GM19025 (cell line): ENCODE measurements at regions not wholly inside any gene's neighbourhood (a gene's known extent, or its start where the extent isn't known, plus 50 kb on each side); places are given as distances from the start of the nearest gene placed in this dataset.

Experiments
- ATAC-seq: cut with Tn5 transposase; IDR thresholded peaks from one replicate; pipeline ENCODE4 v1.9.1; 2021; ENCODE audit warnings: mild to moderate bottlenecking, low read depth, moderate library complexity; ENCODE audit not compliant: unreplicated experiment

DNA sequence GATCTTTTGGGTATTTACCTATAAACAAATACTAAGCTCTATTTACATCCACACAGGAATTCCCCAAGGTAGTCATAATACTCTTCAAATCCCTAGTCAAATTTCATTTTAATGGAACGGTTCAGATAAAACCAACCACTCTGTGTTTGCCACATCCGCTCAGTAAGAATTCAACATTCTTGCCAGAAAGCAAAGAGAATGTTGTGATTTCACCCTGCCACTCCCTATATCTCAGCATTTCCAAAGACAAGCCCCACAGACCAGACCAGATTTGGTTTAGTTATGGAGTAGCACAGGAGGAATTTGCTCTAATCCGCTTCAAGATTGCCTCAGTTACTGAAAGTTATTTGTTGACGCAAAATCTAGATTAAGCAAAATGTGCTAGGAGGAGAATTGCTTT lies 105.6 kb upstream of the SERP2 start:
- no peak for ATAC-seq

DNA sequence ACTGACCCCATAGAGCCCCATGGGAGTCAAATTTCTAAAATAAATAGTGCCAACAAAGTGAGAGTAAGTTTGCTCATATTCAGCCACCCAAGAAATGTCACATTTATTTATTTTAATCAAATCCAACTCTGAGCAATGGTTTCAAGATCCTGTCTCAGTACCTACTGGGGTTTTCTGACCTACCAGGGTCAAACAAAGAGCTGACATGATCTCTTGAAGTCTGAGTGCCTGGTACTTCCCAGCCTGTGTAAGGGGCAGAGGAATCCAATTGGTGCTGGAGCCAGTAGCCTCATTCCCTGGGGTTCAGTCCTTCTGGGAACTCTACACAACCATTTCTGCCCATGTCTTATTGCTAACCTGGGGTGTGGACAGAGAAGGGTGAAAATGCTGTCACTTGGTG lies 104.6 kb upstream of the SERP2 start:
- no peak for ATAC-seq

DNA sequence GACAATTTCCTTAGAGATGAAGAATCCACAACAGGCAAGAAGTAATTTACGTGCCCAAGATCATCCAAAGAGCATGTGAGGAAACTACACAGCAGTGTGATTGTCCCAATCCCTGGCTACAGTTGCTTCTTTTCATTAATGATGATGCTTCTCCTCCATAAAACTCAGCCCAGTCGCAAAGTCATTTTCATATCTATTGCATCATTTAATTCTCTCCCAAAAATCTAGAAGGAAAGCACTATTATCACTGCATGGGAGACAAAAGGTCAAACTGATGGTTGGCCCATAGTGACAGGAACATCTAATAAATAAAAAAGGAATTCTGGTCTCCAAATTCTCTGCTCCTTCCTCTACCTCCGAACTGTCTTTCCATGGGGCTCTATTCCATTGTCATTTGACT lies 103.5 kb upstream of the SERP2 start:
- no peak for ATAC-seq

DNA sequence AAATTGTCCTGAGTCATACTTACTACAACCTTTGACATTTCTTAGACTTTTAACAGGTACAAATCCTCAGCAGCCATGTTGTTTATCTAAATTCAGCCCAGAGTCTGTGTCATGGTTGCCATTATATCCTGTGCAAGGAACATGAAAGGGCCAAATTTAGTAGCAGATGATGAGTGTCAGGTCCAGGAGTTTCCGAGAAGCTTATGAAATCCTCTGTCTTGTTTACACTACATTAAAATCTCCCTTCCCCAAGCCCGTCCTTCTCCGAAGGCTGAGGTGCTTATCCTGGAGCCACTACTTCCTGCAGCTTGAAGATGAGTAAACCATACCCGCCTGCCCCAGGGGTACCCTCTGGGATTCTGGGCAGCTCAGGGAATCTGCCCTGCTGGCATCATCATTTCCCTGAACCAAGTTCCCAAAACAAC lies 102.6 kb upstream of the SERP2 start:
- no peak for ATAC-seq

DNA sequence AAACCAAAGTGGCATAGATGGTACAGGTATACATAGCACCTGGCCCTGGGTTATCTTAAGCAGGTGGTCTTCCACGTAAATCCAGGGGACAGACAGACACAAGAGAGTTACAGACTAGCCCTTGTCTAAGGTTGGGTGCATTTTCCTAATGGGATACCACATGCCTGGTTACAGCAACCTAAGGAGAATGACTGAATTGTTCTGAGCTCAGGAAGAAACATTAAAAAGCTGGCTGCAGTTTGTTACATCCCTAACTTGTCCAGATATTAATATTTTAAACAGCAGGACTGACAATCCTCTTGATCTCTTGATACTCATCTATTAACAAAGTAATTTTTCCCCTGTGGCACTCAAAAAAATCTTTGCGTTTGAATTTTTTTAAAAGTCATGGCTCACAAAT lies 102.2 kb upstream of the SERP2 start:
- no peak for ATAC-seq

DNA sequence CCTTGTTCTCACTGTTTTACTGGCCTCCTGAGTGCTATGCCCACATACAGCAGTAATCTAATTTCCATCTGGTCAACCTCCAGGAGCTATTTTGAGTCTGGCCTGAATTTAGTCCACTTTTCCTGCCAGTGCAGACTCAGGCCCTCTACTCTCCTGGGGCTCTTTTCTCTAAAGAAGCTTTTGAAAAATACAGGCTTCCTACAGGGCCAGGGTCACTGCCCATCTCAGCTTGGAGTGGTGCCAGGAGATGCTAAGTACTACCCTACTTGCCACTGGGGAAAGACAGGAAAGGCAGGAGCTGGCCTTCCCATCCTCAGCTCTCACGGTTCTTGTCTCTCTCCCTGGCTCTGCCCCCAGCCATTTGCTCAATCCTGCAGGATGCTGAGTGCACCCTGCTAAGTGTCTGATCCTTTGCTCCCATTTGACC lies 101.7 kb upstream of the SERP2 start:
- no peak for ATAC-seq

DNA sequence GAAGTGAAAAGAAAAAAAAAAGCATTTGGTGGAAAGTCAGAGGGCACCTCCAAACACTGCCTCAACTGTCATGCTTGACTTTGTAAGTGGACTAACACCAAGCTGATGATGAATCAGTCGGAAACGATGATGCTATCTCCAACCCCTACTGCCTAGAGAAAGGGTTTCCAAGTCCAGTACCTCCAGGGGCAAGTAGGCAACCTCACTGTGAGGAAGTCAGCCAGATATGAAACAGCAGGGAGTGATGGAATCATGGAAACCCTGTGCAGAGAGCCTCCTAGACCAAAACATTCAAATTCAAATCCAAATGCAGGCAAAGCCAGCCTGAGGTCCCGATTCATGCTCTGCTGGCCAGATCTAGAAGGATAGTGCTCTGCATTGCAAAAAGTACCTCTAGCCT lies 100.9 kb upstream of the SERP2 start:
- no peak for ATAC-seq

DNA sequence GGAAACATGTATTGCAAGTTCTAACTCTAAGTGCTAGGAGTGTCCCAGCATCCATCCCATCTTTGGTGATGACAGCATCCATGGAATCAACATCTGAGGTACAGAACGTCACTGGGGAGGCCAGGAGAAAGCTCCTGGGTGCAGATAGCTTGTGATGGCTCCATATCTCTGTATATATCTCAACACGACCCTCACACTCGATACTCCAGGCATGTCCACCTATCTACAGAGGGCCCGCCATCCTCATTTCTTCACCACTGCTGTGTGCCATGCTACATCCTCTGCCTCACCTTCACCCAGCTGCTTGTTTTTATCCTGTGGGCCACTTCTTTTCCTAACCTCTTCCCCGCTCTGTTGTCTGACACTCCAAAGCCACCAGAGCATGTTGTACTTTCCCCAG lies 100.4 kb upstream of the SERP2 start:
- ATAC-seq = no peak

DNA sequence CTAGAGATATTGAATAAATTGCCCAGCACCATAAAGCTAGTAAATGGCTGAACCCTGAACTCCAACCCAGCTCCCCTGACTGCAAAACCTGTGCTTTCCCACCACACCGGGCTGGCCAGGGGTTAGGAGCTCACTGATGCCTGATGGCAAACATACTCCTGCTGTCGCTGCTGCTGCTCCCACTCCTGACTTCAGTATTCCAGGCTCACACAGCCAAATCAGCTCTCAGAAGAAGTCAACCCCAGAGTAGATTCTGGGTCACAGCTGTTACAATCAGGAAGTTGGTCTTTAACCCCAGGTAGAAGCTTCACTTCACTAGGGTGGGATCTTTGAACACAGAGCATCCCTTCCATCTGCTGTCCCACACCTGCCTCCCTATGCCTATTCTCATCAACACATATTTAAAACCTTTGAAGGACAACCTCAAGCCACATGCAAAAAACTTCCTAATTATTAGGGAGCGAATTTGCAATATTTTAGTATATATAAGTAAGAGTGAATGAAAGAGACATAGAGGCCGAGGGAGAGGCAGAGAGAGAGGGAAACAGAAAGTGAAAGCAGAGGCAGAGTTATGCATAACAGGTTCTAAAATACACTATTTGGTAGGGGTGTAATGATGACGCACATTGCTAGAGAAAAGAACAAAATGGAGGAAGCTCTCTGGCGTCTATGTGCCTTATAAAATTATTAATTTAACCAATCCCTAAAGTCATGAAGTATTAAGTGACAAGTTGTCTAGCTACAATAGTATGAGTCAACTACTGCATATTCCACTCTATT lies 99.4 kb upstream of the SERP2 start:
- no peak for ATAC-seq

DNA sequence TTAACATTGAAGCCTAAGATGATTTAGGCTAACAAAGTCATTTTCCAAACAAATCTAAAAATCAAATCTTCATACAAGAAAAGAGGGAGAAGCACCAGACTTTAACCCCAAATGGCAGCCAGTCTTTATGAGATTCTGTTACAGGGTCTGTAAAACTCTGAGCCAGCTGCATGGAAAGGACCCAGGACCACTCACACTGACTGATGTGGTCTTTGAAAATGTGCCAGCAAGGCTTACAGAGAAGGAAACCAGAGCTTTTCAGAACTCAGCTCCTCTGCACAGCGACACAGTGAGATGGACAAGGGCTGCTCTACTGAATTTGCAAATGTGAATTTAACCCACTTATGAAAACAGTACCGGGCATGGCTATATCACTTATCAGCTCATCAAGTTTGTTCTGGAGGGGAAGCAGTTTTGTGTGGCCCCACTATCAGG lies 98.8 kb upstream of the SERP2 start:
- no peak for ATAC-seq

DNA sequence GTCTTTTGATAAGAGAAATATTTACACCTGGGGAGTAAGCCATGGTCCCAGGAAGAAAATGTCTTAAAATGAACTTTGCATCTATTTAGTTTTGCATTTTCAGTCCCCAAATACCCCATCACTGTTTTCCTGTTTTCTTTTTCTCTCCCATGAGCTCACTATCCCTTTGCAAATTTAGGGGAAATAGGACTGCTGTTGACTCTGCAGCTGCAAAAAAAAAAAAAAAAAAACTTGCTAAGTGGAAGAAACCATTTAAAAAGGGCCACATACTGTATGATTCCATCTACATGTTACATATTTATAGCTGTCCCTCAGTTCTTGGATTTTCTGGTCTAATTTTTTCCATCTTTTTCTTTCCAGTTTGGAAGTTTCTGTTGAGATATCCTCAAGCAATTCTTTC lies 98.2 kb upstream of the SERP2 start:
- ATAC-seq = no peak

DNA sequence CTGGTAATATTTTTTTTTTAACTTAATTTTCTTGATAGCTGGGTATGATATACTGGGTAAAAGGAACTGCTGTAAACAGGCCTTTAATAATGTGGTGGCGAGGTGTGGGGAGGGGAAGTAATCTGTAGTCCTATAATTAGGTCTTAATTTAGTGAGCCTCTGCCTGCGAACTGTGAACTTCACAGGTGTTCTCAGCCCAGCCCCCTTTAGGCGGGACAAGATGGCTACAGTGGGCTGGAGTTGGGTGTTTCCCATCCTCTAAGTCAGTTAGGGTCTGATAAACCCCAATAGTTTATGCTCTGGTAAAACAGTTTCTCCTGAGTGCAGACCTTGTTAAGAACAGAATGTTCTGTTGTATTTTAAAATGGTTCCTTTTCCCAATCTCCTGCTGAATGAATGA lies 97.6 kb upstream of the SERP2 start:
- ATAC-seq = no peak

DNA sequence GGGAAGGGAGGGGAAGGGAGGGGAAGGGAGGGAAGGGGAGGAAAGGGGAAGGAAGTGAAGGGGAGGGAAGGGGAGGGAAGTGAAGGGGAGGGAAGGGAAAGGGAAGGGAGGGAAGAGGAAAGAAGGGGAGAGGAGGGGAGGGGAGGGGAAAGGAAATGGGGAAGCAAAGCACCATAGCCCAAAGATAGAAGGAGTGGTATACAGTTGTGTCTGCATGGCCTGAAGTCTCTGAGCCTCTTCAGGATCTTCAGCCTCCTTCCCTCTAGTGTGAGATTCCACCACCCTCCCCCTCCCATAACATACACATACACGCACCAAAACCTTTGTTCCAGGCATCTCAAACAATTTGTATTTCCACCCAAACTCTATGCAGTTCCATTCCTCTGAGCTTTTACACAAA lies 96.2 kb upstream of the SERP2 start:
- no peak for ATAC-seq

DNA sequence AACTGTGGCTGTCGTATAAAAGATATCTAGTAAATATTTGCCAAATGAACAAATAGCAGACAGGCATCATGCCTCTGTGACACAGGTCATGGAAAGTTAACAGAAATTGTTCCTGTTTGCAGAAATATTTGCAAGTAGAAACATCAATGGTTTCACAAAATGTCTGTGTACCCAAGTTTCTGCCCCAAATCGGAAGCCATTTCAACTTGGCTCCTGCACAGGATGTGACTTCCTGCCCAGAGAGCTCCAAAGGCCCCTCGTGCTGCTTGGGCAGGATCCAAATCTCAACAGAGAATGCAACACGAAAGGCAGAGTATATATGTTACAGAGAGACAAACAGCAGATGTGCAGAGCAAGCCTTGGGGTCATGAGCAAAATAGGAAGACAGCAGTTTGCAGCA lies 95.5 kb upstream of the SERP2 start:
- ATAC-seq = no peak

DNA sequence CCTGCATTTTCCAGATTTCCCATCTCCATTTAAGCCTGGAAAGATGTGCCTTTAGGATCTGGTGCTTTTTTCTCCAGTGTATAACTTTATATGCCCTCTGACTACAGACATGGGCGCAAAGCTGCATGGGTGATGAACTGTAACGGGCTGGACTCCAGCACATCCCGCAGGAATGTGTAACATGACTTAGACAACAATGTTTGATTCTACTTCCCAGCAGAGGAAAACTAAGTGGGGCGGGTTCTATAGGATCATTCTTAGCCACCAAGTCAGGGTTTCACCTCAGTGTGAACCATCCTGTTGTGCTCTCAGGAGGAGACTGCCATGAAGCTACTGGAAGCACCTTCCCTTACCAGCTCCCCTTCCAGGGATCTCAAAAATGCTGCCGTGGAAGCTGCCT lies 93.2 kb upstream of the SERP2 start:
- no peak for ATAC-seq

DNA sequence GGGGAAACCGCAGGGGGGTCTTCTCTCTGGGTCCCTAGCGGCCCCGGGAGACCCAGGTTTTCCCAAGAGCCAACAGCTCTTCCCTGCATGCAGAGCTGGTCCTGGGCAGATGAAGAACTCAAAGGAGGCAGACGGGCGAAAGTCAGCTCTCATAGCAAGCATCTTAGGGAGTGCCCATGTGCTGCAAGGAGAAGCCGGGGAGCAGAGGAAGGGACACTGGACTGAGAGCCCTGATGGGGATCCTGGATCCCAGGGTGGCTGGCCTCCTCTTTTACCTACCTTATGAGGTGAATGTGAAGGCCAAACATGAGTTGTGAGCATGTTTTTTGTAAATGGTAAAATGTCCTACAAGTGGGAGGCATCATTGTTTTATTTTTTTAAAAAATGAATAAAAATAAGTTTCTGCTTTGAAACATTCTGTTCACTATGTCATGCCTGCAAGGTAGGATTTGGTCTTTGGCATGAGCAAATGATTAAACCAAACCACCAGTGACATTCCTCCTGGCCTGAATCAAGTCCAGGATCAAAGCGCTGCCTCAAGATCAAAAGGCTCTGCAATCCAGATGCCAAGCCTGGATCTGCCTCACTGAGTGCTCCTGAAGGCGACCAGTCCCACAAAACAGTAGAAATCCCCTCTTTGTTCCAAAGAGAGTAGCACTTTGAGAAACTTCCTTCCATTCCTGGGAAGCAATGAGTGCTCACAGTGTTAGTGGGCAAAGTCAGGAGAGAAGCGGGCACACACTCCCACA lies 92.2 kb upstream of the SERP2 start:
- no peak for ATAC-seq

DNA sequence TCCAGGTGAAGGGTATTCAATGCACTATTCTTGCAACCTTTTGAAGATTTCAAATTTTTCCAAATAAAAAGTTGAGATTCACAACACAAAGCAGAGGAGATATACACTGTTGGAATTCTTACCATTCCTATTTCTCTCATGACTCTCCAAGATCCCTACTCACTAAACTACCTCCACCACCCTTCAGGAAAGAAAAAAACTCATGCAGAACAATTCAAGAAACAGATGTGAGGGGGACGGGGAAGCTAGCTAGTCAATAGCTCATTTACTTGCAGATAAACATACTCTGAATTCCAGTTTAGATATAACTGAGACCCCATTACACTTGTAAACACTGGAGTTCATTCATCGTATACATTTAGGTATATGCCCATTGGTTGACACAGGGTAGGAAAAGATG lies 90.0 kb upstream of the SERP2 start:
- ATAC-seq = no peak

DNA sequence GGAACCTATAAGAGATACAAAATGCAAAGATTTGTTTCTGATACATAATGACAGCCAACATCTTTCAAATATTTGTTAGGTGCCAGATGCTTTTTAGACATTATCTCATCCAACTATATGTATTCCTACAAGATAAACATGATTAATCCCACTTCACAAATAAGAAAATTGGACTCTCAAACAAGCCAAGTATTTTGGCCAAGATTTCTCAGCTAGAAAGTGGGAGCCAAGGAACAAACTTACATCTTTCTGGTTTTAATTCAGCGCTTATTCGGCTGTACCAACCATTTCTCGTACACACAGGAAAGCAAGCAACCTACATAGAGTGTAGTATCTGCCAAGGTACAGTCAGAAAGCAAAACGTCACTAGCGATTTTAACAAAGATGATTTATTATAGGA lies 85.7 kb upstream of the SERP2 start:
- ATAC-seq = no peak

DNA sequence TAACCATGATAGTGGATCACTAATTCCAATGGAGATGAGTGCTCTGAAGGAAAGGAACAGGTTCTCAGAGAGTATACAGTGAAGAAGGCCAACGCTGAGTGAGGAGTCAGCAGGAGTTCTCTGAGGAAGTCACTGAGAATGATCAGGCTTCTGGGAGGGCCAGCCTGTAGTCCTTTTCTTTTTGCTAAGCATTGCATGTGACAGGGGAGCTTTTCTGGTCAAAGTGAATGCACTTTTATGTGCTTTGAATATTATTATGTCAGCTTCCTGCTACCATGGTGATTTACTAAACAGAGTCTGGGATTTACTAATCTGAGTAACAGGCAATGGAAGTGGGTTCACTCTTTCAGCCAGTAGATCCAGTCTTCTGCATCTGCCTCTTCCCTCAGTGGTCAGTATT lies 81.1 kb upstream of the SERP2 start:
- ATAC-seq = no peak

DNA sequence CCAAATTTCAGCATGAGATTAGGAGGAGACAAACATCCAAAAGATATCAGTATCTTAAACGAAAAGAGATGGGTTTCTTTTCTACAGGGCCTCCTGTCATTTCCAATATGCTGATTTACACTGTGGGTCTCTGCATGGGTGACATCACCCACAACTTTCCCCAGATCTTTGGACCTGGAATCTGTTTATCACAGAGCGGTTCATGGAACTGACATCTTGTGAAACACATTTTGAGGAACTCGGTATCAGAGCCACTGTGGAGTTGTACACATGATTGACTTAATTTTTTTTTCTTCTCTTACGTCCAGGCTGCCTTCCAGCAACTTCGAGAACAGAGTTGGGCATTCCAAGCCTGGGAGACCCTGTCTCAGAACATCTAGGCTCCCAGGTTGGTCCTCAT lies 80.2 kb upstream of the SERP2 start:
- no peak for ATAC-seq

DNA sequence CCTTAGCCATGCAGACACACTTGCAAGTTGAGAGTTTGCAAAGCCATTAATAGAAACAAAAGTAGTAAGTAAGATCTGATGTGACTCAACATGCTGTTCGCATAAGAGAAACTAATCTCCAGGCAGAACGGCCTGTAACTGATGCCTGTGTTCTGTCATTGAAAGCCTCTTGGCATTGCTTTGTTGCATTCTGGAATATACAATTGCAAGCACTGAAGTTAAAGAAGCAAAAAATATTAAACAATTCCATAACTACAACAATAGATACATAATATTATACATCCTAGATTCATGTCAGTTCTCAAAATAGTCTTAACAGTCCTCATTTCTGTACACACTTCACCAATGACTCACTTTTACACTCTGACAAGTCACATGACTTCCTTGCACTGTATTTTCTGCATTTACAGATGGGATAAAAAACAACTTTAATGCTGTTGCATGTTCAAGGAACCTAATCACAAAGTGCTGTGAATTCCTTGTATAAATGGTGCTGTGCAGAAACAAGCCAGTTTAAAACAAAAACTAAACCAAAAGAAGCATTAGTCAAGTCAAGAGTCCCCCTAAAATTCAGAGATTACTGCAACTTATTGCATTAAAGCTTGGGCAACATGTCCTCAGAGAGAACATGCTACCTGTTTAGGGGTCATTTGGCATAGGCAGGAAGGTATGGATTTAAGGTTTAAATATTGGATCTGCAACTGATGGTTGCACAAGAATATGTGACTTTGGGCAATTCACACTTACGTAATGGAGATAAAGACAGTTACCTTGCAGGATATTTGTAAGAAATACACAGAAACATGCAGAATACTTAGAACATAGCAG lies 79.5 kb upstream of the SERP2 start:
- no peak for ATAC-seq
